PFSK-1 (cell line): ENCODE measurements at regions not wholly inside any gene's neighbourhood (a gene's known extent, or its start where the extent isn't known, plus 50 kb on each side); places are given as distances from the start of the nearest gene placed in this dataset.

ENCODE experiments used
- FOXP2 ChIP-seq: optimal IDR thresholded peaks from 2 replicates; pipeline ENCODE3; 2011; ENCODE audit warnings: borderline replicate concordance, control low read depth, inconsistent platforms; ENCODE audit not compliant: insufficient read depth; ENCODE audit errors: extremely low read length, extremely low read depth
- POLR2AphosphoS5 ChIP-seq: IDR thresholded peaks from 2 replicates; pipeline ENCODE4 v1.6.1; 2012; ENCODE audit warnings: low read depth, mild to moderate bottlenecking, control low read depth, low read length, moderate library complexity
- REST ChIP-seq, 2 experiments: IDR thresholded peaks; 2 replicates each; pipeline versions ENCODE4 v1.6.1 to v1.8.0; 2011 to 2012; ENCODE audit warnings: low read depth in 2 of 2, low read length in 2 of 2, control low read depth in 1 of 2, inconsistent platforms in 1 of 2, mild to moderate bottlenecking in 1 of 2, moderate library complexity in 1 of 2; ENCODE audit not compliant: insufficient read depth in 1 of 2
- SIN3A ChIP-seq: IDR thresholded peaks from 2 replicates; pipeline ENCODE4 v1.6.1; 2012; ENCODE audit warnings: mild to moderate bottlenecking, low read length, moderate library complexity, borderline replicate concordance; ENCODE audit not compliant: insufficient read depth
- TAF1 ChIP-seq: IDR thresholded peaks from 2 replicates; pipeline ENCODE4 v1.6.1; 2012; ENCODE audit warnings: low read length, control low read depth, borderline replicate concordance; ENCODE audit not compliant: insufficient read depth

GRCh38 chr5:125289606-125290005 is 543.2 kb upstream of the ZNF608 start:
- no peak for TF ChIP-seq SIN3A
- no peak for TF ChIP-seq POLR2AphosphoS5
- no peak for TF ChIP-seq FOXP2
- TF ChIP-seq TAF1, result no peak
- TF ChIP-seq REST (IDR thresholded peaks at IDR 0.05; ENCODE audit: insufficient read depth in 1 of 2, low read depth in 2 of 2, low read length in 2 of 2), result no peak

- TF ChIP-seq SIN3A, result no peak
- no peak for TF ChIP-seq TAF1
These were observed 544.5 kb upstream of the ZNF608 start for GRCh38 chr5:125290935-125291334.

GRCh38 chr5:125291447-125291846 is 545.0 kb upstream of the ZNF608 start:
- no peak for TF ChIP-seq POLR2AphosphoS5
- TF ChIP-seq FOXP2, result no peak
- TF ChIP-seq TAF1, result no peak
- TF ChIP-seq REST (IDR thresholded peaks at IDR 0.05; ENCODE audit: insufficient read depth in 1 of 2, low read depth in 2 of 2, low read length in 2 of 2), result no peak
- no peak for TF ChIP-seq SIN3A

- TF ChIP-seq SIN3A, result no peak
- TF ChIP-seq TAF1, result no peak
- no peak for TF ChIP-seq POLR2AphosphoS5
- no peak for TF ChIP-seq FOXP2
- TF ChIP-seq REST (IDR thresholded peaks at IDR 0.05; ENCODE audit: insufficient read depth in 1 of 2, low read depth in 2 of 2, low read length in 2 of 2), result no peak
These were observed 546.8 kb upstream of the ZNF608 start for GRCh38 chr5:125293223-125293622.

GRCh38 chr5:125293726-125294125 is 547.3 kb upstream of the ZNF608 start:
- no peak for TF ChIP-seq REST (IDR thresholded peaks at IDR 0.05; ENCODE audit: insufficient read depth in 1 of 2, low read depth in 2 of 2, low read length in 2 of 2)
- no peak for TF ChIP-seq SIN3A
- no peak for TF ChIP-seq TAF1
- no peak for TF ChIP-seq POLR2AphosphoS5
- TF ChIP-seq FOXP2, result no peak
